DMS153 treated with DMSO at 0.1 percent for 48 hours (cell line): ENCODE measurements at regions not wholly inside any gene's neighbourhood (a gene's known extent, or its start where the extent isn't known, plus 50 kb on each side); places are given as distances from the start of the nearest gene placed in this dataset.
"Not testable (repeated sequence)": the region's sequence is repeated elsewhere in the genome, so short reads cannot be mapped to it uniquely, and the experiment has no call there.

Source experiments
- DNase-seq: peaks from one replicate; lab custom pipeline; 2025; ENCODE audit not compliant: unreplicated experiment; lab: John Stamatoyannopoulos, UW

GRCh38 chr6:86738078-86738477 is 199.2 kb upstream of the HTR1E start:
- no peak for DNase-seq

- DNase-seq, result not testable (repeated sequence)
Observed at GRCh38 chr6:86731631-86732030, 205.7 kb upstream of the HTR1E start.

DNA sequence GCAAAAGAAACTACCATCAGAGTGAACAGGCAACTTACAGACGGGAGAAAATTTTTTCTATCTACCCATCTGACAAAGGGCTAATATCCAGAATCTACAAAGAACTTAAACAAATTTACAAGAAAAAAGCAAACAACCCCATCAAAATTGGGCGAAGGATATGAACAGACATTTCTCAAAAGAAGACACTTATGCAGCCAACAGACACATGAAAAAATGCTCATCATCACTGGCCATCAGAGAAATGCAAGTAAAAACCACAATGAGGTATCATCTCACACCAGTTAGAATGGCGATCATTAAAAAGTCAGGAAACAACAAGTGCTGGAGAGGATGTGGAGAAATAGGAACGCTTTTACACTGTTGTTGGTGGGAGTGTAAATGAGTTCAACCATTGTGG is 206.6 kb upstream of the HTR1E start:
- not testable (repeated sequence) for DNase-seq

GRCh38 chr6:86730216-86730615 is 207.1 kb upstream of the HTR1E start:
- DNase-seq, result no peak

DNA sequence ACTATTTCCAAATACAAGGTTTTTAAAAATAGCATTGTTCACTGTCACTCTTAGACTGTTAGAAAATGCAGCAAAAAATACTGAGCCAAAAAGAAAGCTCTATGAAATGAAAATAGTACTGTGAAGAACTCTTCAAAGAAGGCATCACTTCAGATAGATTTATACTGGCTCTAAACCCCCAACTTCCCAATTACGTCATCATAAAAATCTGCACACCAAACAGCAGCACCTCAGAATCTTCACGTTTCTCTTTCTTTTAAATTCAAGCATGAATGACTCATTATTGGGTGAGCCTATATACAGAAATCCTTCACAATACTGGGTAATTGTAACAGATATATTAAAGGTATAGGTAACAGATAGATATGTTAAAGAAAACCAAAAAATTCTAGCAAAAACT is 208.4 kb upstream of the HTR1E start:
- no peak for DNase-seq

DNA sequence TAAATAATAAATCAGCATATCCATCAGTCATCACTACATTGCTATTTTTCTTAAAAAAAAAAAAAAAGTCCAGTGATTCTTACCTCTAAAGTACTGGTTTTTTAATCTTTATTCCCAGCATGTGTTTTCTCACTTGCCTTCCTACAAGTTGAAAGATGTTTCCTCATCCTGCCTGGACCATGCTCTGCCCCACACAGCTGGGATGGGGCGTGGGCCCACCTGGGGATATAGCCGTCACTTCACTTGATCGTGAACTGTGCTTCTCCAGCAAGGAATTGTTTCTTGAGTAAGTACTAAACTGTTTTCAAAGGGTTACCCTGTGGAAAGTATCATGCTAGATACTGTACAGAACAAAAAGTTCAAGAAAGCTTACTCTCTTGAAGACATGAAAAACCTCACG is 212.6 kb upstream of the HTR1E start:
- no peak for DNase-seq

DNA sequence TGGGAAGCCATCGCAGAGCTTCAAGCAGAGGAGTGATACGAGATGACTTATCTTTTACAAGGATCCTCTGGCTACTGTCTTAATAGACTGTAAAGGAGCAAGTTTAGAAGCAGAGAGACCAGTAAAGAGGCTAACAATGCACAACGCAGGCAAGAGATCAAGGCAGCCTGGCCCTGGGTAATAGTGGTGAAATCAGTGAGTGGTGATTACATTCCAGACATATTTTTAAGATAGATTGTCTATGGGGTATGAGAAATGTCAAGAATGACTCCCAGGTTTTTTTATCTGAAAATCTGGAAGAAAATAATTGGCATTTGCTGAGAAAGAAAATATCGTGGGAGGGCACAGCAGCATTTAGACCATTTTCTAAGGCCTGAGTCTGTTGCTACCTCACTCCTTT is 213.6 kb upstream of the HTR1E start:
- DNase-seq, result no peak

GRCh38 chr6:86723151-86723550 is 214.2 kb upstream of the HTR1E start:
- DNase-seq, result no peak

GRCh38 chr6:86722131-86722530 is 215.2 kb upstream of the HTR1E start:
- DNase-seq, result no peak

DNA sequence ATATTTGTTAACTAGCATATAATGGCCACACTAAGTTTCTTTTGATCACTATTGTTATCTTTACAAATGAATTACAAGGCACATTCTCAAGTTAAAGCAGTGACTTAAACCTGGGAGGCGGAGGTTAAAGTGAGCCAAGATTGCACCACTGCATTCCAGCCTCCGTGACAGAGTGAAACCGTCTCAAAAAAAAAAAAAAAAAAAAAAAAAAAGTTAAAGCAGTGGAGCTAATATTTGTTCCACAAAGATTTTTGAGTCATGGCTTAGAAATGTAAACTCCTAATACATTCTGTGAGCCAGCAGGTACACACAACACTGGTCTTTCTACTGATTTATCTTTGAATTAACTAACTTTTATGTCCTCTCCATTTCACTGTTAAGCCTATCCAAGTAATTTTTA is 221.7 kb upstream of the HTR1E start:
- no peak for DNase-seq

DNA sequence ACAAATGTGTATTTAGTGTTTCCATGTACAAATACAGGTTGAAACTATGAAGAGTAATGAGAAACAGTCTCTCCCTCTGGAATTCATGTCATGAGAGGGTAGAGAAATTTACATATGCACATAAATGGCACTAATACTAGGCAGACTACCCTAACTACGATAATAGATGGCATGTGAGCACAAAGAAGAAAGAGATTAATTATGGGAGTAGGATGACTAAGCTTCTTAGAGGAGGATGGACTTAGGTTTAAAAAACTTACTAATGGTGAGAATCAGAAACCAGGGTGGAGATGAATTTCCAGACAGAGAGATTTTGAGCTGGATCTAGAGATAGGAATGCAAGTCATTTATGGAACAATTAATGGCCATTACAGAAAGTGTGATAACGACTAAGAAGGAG is 225.3 kb upstream of the HTR1E start:
- DNase-seq, result no peak

DNA sequence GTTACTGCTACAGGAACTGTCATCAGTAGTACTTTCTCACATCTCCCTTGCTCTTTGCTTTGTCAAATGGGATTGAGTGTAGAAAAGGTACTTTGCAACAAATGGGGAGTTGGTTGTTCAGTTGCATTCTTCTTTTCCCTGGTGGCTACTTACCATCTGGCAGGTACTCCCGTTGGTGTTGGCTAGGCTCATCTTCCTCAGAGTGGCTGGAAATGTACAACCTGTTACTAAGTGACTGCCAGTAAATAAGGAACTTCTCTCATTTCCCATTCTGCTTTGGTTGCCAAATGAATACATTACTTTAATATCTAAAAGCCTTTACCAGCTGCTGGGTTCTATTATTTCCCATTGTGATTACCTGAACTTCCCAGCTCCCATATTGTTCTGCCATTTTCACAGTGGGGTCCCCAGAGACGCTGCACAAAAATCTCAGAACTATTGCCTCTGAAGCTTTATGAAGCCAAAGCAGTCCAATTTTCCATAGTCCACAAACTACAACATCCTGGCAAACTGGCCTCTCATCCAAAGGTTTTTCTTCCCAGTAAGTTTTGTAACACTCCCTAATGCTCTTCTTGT is 229.7 kb upstream of the HTR1E start:
- no peak for DNase-seq

- DNase-seq, result no peak
Observed at GRCh38 chr6:86706449-86706848, 230.9 kb upstream of the HTR1E start.

GRCh38 chr6:86701228-86701627 is 236.1 kb upstream of the HTR1E start:
- DNase-seq, result not testable (repeated sequence)

DNA sequence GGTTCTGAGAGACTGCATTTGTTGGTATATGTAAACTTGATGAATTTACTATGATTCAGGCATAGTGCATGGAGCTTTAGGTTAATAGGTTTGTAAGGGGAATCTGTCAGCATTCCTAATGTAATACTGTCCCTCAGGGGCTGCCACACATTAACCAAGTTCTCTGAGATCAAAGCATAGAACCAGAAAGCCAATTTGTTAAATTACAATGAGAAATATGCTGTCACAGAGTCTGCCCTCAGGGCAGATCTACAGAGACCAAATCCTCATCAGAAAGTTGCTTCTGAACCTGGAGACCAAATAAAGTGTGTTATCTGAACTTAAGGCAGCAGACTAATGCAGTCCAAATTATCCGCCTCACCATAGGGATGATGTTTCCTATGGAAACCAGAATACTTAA is 250.8 kb upstream of the HTR1E start:
- no peak for DNase-seq

GRCh38 chr6:86685230-86685797 is 252.0 kb upstream of the HTR1E start:
- DNase-seq, result no peak

DNA sequence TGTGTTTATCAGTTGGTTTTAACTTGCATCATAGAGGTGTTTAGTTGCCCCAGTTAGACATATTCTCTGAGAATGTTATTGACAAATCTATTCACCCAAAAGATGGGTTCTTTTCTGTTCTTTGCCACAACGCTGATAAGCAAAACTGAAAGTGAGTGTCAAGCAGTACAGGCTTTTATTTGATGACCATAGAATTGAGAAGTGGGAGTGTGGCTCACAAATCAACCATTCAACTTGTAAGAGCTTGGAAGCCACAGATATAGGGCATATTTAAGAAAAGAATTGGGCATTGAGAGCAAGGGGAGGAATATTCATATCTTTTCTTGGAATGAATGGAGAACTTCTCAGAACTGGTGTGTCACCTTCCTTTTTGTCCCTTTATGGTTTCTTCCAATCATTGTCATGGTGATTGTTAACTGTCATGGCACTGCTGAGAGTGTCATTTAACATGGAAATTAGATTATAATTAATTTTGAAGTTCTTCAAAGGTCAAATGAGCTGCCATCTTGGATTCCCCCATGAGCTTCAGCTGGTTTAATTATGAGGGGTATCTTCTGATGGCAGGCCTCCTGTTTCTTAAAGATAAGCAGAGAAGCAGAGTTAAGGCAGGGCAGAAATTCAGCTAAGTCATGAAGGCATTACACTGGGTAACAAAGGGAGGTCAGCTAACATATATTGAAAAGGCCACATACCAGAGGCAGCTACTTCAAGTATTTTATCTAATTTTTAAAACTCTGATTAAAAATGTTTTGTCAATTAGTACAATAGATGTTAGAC is 254.0 kb upstream of the HTR1E start:
- no peak for DNase-seq

DNA sequence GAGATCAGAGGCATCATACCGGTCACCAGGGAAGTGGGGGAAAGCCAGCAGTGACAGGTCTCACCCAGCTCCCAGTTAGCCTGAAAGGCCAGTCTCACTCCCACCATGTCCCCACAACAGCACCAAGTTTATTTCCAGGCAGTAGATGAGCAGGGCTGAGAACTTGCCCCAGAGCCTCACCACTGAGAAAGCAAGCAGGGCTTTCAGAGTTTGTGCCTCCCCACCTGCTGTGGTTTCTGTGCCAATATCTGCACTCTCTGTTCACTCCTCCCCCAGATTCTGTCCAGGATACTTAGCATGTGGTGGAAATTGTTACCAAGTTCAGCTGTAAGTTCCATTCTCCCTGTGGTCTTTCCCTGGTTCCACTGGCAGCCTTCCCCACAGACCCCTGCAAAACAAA is 255.0 kb upstream of the HTR1E start:
- DNase-seq, result no peak

DNA sequence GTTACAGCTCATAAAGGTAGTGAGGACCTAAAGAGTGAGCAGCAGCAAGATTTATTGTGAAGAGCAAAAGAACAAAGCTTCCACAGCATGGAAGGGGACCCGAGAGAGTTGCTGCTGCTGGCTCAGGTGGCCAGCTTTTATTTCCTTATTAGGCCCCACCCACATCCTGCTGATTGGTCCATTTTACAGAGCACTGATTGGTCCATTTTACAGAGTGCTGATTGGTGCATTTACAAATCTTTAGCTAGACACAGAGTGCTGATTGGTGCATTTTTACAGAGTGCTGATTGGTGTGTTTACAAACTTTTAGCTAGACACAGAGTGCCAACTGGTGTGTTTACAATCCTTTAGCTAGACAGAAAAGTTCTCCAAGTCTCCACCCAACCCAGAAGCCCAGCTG is 256.2 kb upstream of the HTR1E start:
- not testable (repeated sequence) for DNase-seq

DNA sequence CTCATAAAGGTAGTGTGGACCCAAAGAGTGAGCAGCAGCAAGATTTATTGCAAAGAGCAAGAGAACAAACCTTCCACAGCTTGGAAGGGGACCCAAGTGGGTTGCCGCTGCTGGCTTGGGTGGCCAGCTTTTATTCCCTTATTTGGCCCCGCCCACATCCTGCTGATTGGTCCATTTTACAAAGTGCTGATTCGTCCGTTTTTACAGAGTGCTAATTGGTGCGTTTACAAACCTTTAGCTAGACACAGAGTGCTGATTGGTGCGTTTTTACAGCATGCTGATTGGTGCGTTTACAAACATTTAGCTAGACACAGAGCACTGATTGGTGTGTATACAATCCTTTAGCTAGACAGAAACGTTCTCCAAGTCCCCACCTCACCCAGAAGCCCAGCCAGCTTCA is 265.2 kb upstream of the HTR1E start:
- DNase-seq, result not testable (repeated sequence)

GRCh38 chr6:86657192-86657591 is 280.1 kb upstream of the HTR1E start:
- DNase-seq, result no peak

DNA sequence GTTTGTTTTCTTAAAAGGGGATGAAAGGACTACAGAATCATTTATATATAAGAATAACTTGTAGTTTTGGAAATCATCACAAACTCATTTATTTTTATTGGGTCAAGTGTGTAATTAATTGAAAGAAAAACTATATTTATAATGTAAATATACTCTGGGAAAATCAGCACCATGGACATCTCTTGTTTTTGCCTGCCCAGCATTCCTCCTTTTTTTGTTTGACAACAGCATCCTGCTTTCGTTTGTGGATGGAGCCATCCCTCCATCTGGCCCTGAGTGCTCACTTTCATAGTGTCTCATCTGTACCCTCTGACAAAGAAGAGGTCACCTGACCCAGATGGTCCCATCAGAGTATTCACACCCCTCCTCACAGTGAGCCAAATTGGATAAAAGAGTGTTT is 308.2 kb upstream of the HTR1E start:
- DNase-seq, result no peak

DNA sequence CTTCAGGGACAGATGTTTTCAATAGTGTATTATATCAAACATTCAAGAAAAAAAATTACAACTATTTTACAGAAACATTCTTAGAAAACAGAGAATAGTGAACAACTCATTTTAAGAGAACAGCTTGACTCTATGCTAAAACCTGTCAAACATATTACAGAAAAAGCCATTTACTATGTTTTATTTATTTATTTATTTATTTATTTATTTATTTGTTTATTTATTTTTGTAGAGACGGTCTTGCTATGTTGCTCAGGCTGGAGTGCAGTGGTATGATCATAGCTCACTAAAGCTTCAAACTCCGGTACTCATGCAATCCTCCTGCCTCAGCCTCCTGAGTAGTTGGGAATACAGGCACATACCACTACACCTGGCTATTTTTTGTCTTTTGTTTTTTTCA is 317.9 kb upstream of the HTR1E start:
- DNase-seq, result no peak
